Upper lobe of left lung (tissue), 4 donors: ENCODE measurements at regions not wholly inside any gene's neighbourhood (a gene's known extent, or its start where the extent isn't known, plus 50 kb on each side); places are given as distances from the start of the nearest gene placed in this dataset.

Experiments used
- CTCF ChIP-seq, 6 experiments: fragments of 450-650 bp in 4 of 6; fragments of 200-600 bp in 2 of 6; sonication (generic) in 2 of 6; IDR thresholded peaks; one replicate each; pipeline ENCODE4 v1.5.1; 2016 to 2019; ENCODE audit warnings: antibody characterized with exemption in 6 of 6
- EP300 ChIP-seq, 4 donors: sonication (generic); formaldehyde crosslinking; IDR thresholded peaks; one replicate each; pipeline ENCODE4 v1.5.1; 2017; ENCODE audit warnings: antibody characterized with exemption in 4 of 4, control low read depth in 2 of 4
- POLR2A ChIP-seq, 4 donors: fragments of 450-650 bp; IDR thresholded peaks; one replicate each; pipeline ENCODE4 v1.5.1; 2016 to 2017; ENCODE audit warnings: antibody characterized with exemption in 4 of 4, mild to moderate bottlenecking in 2 of 4
- POLR2AphosphoS5 ChIP-seq, 2 donors: sonication (generic); formaldehyde crosslinking; IDR thresholded peaks; one replicate each; pipeline ENCODE4 v1.5.1; 2017; ENCODE audit warnings: antibody characterized with exemption in 2 of 2

DNA sequence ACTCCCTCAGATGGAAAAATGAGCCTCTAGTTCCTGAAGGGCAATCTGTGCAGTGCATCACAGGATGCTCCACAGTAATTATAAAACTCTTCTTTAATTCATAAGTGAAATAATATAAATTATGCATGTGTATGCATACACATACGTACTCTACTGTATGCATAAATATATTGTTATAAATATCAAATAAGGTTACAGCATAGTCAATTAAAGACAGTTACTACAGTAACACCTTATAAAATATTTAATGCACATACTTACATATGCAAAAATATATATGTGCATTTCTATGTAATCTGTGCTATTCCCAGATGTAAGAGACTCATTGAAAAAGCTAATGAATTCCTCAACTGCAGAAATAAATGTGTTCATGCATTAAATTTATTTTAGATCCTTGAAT is 1515.1 kb downstream of the CDH11 start:
- TF ChIP-seq CTCF (IDR thresholded peaks at IDR 0.05) (no peak), POLR2A (IDR thresholded peaks at IDR 0.05) (no peak), EP300 (IDR thresholded peaks at IDR 0.05) (no peak), POLR2AphosphoS5 (IDR thresholded peaks at IDR 0.05) (no peak)
